HCT116 (cell line): ENCODE measurements at regions not wholly inside any gene's neighbourhood (a gene's known extent, or its start where the extent isn't known, plus 50 kb on each side); places are given as distances from the start of the nearest gene placed in this dataset.

Experiments used
- ATAC-seq: fragments of 200-7000 bp; cut with Tn5 transposase; 2 replicates; pipeline ENCODE4 v1.9.1; 2020; ENCODE audit warnings: mild to moderate bottlenecking, moderate library complexity
- BruUV-seq: library from RNA; stranded (reverse); fragments of 400-500 nt; replicated peaks from 2 replicates; lab custom pipeline; 2021; lab: Mats Ljungman, UMichigan
- CTCF ChIA-PET: fragments of 300-600 bp; sonication (Branson Sonifier 250); formaldehyde crosslinking; loops from one replicate; lab custom pipeline; 2021; ENCODE audit warnings: antibody characterized with exemption; lab: Charles Lee
- POLR2A ChIA-PET: fragments of 300-600, 350-600 bp; sonication (Branson Sonifier 250); formaldehyde crosslinking; loops from one replicate; lab custom pipeline; 2021; ENCODE audit warnings: antibody characterized with exemption; lab: Charles Lee
- RAD21 ChIA-PET, 2 experiments: fragments of 300-600 bp; sonication (Branson Sonifier 250); formaldehyde crosslinking; loops; one replicate each; lab custom pipeline; 2023; ENCODE audit warnings: low total read pairs in 2 of 2; ENCODE audit not compliant: uncharacterized antibody in 2 of 2, unreplicated experiment in 2 of 2, low non-redundant PET in 1 of 2; lab: Charles Lee
- DNase-seq: peaks from one replicate; pipeline ENCODE4 v3.0.0-alpha.2; 2010; ENCODE audit warnings: low read depth, low spot score
- H2AFZ ChIP-seq: fragments of 200-600 bp; shearing (Covaris generic), sonication (generic); 2 replicates; pipeline ENCODE4 v1.6.1; 2017; ENCODE audit warnings: low read depth, mixed run types, mixed read lengths, antibody characterized with exemption, low read length; ENCODE audit not compliant: poor library complexity, severe bottlenecking
- H3K27ac ChIP-seq: 2 replicates; pipeline ENCODE4 v1.5.1; 2012; ENCODE audit warnings: low read depth, low read length
- H3K27me3 ChIP-seq: fragments of 200-600 bp; sonication (generic); 2 replicates; pipeline ENCODE4 v1.6.1; 2016; ENCODE audit warnings: mixed run types, low read length, mixed read lengths; ENCODE audit not compliant: insufficient read depth
- H3K36me3 ChIP-seq, 2 experiments: fragments of 200-500 bp in 1 of 2; fragments of 200-600 bp in 1 of 2; sonication (Bioruptor generic) in 1 of 2; sonication (generic) in 1 of 2; 2 replicates each; pipeline versions ENCODE4 v1.5.1 to v1.6.1; 2014 to 2016; ENCODE audit warnings: low read length in 2 of 2, inconsistent platforms in 1 of 2, mixed read lengths in 1 of 2, mixed run types in 1 of 2; ENCODE audit not compliant: insufficient read depth in 2 of 2, control insufficient read depth in 1 of 2
- H3K4me1 ChIP-seq, 2 experiments: fragments of 200-600 bp in 1 of 2; sonication (generic) in 1 of 2; 2 replicates each; pipeline versions ENCODE4 v1.5.1 to v1.6.1; 2012 to 2017; ENCODE audit warnings: low read length in 2 of 2, inconsistent platforms in 1 of 2, mild to moderate bottlenecking in 1 of 2, mixed read lengths in 1 of 2, mixed run types in 1 of 2, moderate library complexity in 1 of 2; ENCODE audit not compliant: insufficient read depth in 2 of 2, control insufficient read depth in 1 of 2
- H3K4me2 ChIP-seq: fragments of 200-600 bp; sonication (generic); 2 replicates; pipeline ENCODE4 v1.6.1; 2017; ENCODE audit warnings: mixed run types, low read length, mixed read lengths
- H3K4me3 ChIP-seq, 2 experiments: fragments of 200-600 bp in 1 of 2; sonication (generic) in 1 of 2; replicated peaks in 1 of 2; 2 replicates each; pipeline ENCODE4 v1.5.1; 2011 to 2016; ENCODE audit warnings: low read length in 2 of 2, control low read depth in 1 of 2, low read depth in 1 of 2, mild to moderate bottlenecking in 1 of 2, mixed read lengths in 1 of 2, mixed run types in 1 of 2
- H3K79me2 ChIP-seq: fragments of 200-600 bp; sonication (generic); 2 replicates; pipeline ENCODE4 v1.6.1; 2017; ENCODE audit warnings: mild to moderate bottlenecking, mixed run types, low read length, moderate library complexity, mixed read lengths; ENCODE audit not compliant: insufficient read depth
- H3K9ac ChIP-seq: fragments of 200-600 bp; sonication (generic); 2 replicates; pipeline ENCODE4 v1.6.1; 2016; ENCODE audit warnings: low read length, mixed read lengths
- H3K9me2 ChIP-seq: fragments of 200-600 bp; sonication (generic), shearing (Covaris generic); 2 replicates; pipeline ENCODE4 v1.6.1; 2017; ENCODE audit warnings: mixed run types, mild to moderate bottlenecking, moderate library complexity; ENCODE audit not compliant: insufficient read depth
- H3K9me3 ChIP-seq, 2 experiments: fragments of 200-500 bp in 1 of 2; fragments of 200-600 bp in 1 of 2; sonication (Bioruptor generic) in 1 of 2; sonication (generic) in 1 of 2; 2 replicates each; pipeline ENCODE4 v1.6.1; 2014 to 2017; ENCODE audit warnings: low read length in 2 of 2, mixed read lengths in 2 of 2, inconsistent platforms in 1 of 2, low read depth in 1 of 2, mild to moderate bottlenecking in 1 of 2, mixed run types in 1 of 2, moderate library complexity in 1 of 2; ENCODE audit not compliant: control insufficient read depth in 1 of 2, insufficient read depth in 1 of 2
- H4K20me1 ChIP-seq: fragments of 200-600 bp; sonication (generic), shearing (Covaris generic); 2 replicates; pipeline ENCODE4 v1.6.1; 2017; ENCODE audit warnings: mixed run types, mild to moderate bottlenecking, moderate library complexity; ENCODE audit not compliant: insufficient read depth
- ATF3 ChIP-seq: IDR thresholded peaks from 2 replicates; pipeline ENCODE4 v1.6.1; 2012
- CEBPB ChIP-seq: IDR thresholded peaks from 2 replicates; pipeline ENCODE4 v1.6.1; 2012; ENCODE audit warnings: low read depth
- CTCF ChIP-seq, 3 experiments: fragments of 200-600 bp in 1 of 3; sonication (generic) in 1 of 3; IDR thresholded peaks in 2 of 3; conservative IDR thresholded peaks in 1 of 3; 2 replicates each; pipeline ENCODE4 v1.5.1; 2012 to 2017; ENCODE audit warnings: low read depth in 2 of 3, low read length in 2 of 3, antibody characterized with exemption in 1 of 3, borderline replicate concordance in 1 of 3, control low read depth in 1 of 3, mild to moderate bottlenecking in 1 of 3, mixed read lengths in 1 of 3, mixed run types in 1 of 3, moderate library complexity in 1 of 3; ENCODE audit not compliant: insufficient read depth in 1 of 3
- ELF1 ChIP-seq: IDR thresholded peaks from 2 replicates; pipeline ENCODE4 v1.6.1; 2012; ENCODE audit warnings: low read depth, borderline replicate concordance
- EZH2phosphoT487 ChIP-seq: fragments of 200-600 bp; IDR thresholded peaks from 2 replicates; pipeline ENCODE4 v1.6.1; 2018; ENCODE audit warnings: antibody characterized with exemption, borderline replicate concordance
- FOSL1 ChIP-seq: IDR thresholded peaks from 2 replicates; pipeline ENCODE4 v1.6.1; 2012; ENCODE audit warnings: low read depth
- JUND ChIP-seq: IDR thresholded peaks from 2 replicates; pipeline ENCODE4 v1.6.1; 2012
- MAX ChIP-seq: IDR thresholded peaks from 2 replicates; pipeline ENCODE4 v1.6.1; 2012
- POLR2A ChIP-seq: IDR thresholded peaks from 2 replicates; pipeline ENCODE4 v1.7.0; 2011; ENCODE audit warnings: borderline replicate concordance; ENCODE audit not compliant: insufficient read depth, insufficient read length; ENCODE audit errors: extremely low read depth
- RAD21 ChIP-seq: IDR thresholded peaks from 2 replicates; pipeline ENCODE4 v1.6.1; 2012; ENCODE audit warnings: low read depth, mild to moderate bottlenecking
- REST ChIP-seq: IDR thresholded peaks from 2 replicates; pipeline ENCODE4 v1.6.1; 2012; ENCODE audit warnings: low read depth
- SIN3A ChIP-seq: IDR thresholded peaks from 2 replicates; pipeline ENCODE4 v1.6.1; 2012; ENCODE audit warnings: low read depth
- YY1 ChIP-seq: IDR thresholded peaks from 2 replicates; pipeline ENCODE4 v1.6.1; 2011; ENCODE audit warnings: low read length, low read depth, moderate library complexity, mild to moderate bottlenecking; ENCODE audit not compliant: insufficient replicate concordance; ENCODE audit errors: extremely low read depth
- ZFX ChIP-seq: fragments of 450-650 bp; IDR thresholded peaks from 2 replicates; pipeline ENCODE4 v1.6.1; 2017
- intact Hi-C: fragments of 100-400 bp; cut with micrococcal nuclease; formaldehyde crosslinking; loops from 2 replicates; pipeline ENCODE4 v1.10.0; 2022

- Histone ChIP-seq H3K4me3 (no peak overlapping the region), H3K79me2 (no peaks in the 10 kb centered on the region), H3K4me2 (no peak overlapping the region), H3K27ac (no peak overlapping the region), H3K4me1 (no peaks in the 10 kb centered on the region), H4K20me1 (no peaks in the 10 kb centered on the region), H3K27me3 (no peaks in the 10 kb centered on the region), H3K9me2 (no peaks in the 10 kb centered on the region), H2AFZ (no peak overlapping the region), H3K36me3 (no peaks in the 10 kb centered on the region), H3K9me3 (no peaks in the 10 kb centered on the region), H3K9ac (no peak overlapping the region)
- ChIA-PET RAD21 (no interaction called here), POLR2A (no interaction called here), CTCF (no interaction called here)
- no peak for DNase-seq
- no peak for ATAC-seq
- BruUV-seq: no TSS peak
- intact Hi-C loops: no loop called here
- TF ChIP-seq SIN3A (no peak), RAD21 (peak; percentile 35; the same call in 1 of the 2 replicates)
These were observed 519.2 kb downstream of the TFEC start for GRCh38 chr7:115511330-115511729.

- POLR2A ChIA-PET: no interaction called here
- TF ChIP-seq JUND: no peak
- no peak for TF ChIP-seq CEBPB
- no peak for TF ChIP-seq ATF3
- no peak for TF ChIP-seq ZFX
- TF ChIP-seq EZH2phosphoT487: no peak
- no peak for TF ChIP-seq YY1
- TF ChIP-seq FOSL1: no peak
- TF ChIP-seq POLR2A: no peak
- no peak for TF ChIP-seq REST
- no peak for TF ChIP-seq ELF1
- no peak for TF ChIP-seq MAX
- TF ChIP-seq CTCF (IDR thresholded peaks at IDR 0.05 in 2 of 3, conservative IDR thresholded peaks at IDR 0.05 in 1 of 3; ENCODE audit: borderline replicate concordance in 1 of 3, insufficient read depth in 1 of 3, low read depth in 2 of 3, low read length in 2 of 3): no peak
These were observed 525.4 kb downstream of the TFEC start for GRCh38 chr7:115505136-115505535.

More at GRCh38 chr7:115505136-115505535, 525.4 kb downstream of the TFEC start:
- Histone ChIP-seq H2AFZ (no peak overlapping the region), H3K4me1 (no peaks in the 10 kb centered on the region), H3K79me2 (no peaks in the 10 kb centered on the region), H3K9ac (no peak overlapping the region), H4K20me1 (no peaks in the 10 kb centered on the region), H3K36me3 (no peaks in the 10 kb centered on the region), H3K9me2 (no peaks in the 10 kb centered on the region), H3K4me2 (no peak overlapping the region), H3K9me3 (no peaks in the 10 kb centered on the region), H3K27me3 (no peaks in the 10 kb centered on the region), H3K4me3 (no peak overlapping the region), H3K27ac (no peak overlapping the region)
- intact Hi-C loops: no loop called here
- BruUV-seq: no TSS peak
- no peak for DNase-seq
- no peak for ATAC-seq
- CTCF ChIA-PET: no interaction called here
- RAD21 ChIA-PET: no interaction called here
